ENCODE measurements at regions not wholly inside any gene's neighbourhood (a gene's known extent, or its start where the extent isn't known, plus 50 kb on each side); places are given as distances from the start of the nearest gene placed in this dataset.

DNA sequence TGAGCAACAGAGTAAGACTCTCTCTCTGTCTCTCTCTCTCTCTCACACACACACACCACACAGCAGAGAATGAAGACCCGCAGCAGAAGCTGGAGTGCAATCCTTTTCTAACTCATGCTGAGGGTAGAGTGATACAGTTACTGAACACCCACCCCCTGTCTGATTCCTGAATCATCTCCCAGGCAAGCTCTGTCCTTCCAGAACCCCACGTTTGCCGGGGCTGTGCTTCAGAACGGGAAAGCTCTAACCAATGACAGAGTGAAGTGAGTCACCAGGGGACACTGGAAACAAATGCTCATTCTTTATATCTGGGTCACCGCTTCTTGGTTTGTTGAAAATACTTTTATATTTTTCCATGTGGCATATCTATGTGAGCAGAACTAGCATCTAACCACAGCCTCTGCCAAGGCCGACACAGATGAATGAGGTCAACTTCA lies 553.7 kb upstream of the AMELY start:
- DNase-seq, result peak in 4 of 51 donors; percentile 0

GRCh38 chrY:7464742-7465141 lies 553.2 kb upstream of the AMELY start:
- DNase-seq, result no peak

DNA sequence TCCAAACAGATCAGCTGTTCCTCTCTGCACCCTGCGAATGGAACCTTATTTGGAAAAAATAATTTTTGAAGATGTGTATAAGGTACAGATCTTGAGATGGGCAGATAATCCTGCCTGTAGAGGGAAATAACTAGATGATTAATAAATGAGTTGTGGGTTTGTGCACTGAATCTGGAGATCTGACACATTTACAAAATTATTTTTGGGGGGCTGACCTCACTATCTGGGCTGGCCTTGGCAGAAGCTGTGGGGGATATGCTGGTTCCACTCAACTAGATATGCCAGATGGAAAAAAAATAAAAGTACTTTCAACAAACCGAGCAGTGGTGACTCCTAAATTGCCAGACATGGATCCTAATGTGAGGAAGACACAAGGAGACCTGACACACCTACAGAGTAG lies 552.2 kb upstream of the AMELY start:
- DNase-seq, result no peak

GRCh38 chrY:7463196-7463595 lies 551.6 kb upstream of the AMELY start:
- no peak for DNase-seq

DNA sequence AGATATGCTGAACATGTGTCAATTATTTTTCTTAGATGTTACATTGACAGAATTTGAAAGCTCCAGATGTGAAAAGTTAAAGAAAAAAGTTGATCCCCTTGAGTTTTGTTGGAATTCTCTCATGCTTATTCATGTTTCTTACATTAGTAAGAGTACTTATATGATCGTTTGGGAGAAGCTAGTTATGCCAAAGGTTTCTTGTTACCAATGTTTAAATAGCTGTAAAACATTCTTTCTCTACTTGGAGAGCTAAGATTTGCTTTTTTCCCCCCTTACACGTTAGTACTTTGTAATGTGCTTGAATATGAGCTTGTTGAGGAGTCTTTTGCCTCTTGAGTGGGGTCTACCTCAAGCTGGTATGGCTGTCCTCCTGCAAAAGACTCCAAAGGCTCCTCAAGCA lies 551.1 kb upstream of the AMELY start:
- DNase-seq, result no peak

DNA sequence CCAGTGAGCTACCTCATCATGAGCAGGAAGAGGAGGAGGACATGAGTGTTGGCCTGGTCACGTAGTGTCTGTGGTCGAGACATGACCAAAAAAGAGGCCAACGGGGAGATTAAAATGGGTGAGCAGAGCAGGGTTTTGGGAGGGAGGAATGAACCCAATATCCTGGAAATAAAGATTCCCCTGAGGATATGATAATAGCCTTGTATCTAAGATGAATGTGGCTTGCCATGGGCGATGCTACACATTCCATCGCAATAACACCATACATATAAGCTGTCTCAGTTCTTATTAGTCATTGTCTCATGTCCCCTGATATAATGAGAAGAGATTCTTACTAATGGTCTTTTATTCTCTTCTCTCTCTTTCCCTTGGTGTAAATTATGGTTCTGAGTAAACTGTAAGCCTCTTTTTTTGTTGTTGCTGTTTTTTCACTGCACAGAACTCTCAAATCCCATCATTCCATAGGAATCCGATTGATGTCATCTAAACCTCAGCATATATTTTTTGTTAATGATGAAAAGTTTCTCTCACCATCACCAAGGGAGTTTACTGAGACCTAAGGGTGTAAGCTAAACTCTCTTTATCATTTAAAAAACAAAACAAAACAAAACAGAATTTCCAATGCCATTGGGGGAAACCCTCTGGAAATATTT lies 550.4 kb upstream of the AMELY start:
- no peak for DNase-seq

DNA sequence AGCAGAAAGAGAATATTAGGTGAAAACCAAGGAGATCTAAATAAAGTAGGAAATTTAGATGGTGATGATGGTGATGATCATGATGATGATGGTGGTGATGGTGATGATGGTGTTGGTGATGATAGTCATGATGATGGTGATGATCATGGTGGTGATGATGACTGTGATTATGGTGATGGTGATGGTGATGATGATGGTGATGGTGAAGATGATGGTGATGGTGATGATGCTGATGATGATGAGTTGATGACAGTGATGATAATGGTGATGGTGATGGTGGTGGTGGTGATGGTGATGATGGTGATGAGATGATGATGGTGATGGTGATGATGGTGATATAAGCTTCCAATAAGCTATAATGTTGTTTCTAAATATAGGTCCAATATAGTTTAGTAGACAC lies 548.2 kb upstream of the AMELY start:
- DNase-seq, result no peak

DNA sequence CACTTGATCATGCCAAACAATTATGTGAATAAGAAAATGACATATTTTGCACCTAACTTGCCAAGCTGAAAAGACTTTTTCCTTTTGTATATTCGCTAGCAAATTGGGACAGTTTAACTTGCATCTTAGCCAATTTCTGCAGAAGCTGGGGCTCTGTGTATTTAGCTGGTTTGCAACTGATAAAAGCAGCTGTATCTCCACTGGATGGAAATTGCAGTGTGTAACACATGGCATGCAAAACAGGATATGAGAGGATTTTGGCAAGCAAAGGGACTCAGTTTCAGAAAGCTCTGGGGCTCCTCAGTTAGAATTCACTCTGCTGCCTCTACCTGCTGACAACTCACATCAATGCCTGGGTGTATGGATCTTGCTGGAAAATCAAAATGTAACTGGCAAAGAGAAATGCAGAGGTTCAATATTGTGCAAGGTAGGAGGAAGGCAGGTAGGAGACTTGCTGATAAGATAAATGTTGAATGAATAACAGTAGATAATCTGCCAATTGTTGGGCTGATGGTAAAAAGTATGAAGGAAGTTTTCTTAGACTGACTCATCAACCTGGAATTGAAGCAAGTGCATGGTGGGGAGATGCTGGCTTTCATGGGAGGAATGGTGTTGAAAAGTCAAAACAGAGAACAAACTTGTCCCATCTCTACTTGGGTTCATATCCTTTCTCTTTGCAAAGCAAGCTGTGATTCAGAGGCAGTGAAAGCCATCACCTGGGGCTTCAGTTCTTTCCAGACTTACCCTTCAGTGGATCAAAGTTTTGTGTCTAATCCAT lies 546.9 kb upstream of the AMELY start:
- peak in 1 of 51 donors; percentile 1 for DNase-seq

GRCh38 chrY:7457286-7458015 lies 545.9 kb upstream of the AMELY start:
- no peak for DNase-seq

DNA sequence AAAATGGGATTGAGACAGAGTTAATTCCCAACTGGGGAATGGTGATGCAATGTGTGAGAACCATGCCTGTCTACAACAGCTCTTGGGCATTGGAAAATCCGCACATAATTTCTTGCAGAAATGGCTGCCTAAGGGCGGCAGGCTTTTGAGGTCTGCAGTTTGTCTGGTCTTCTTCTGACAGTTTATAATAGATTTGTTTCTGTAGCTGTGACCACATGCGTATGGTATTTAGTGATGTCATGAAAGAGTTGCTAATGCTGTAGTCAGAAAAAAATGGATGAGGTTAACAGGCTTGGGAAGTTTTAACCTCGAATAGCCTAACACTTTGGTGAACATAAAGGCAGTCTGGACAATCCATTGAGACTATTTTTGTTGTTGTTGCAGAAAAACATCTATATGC lies 544.1 kb upstream of the AMELY start:
- no peak for DNase-seq

- DNase-seq, result no peak
These were observed 541.8 kb upstream of the AMELY start for GRCh38 chrY:7453336-7453735.

DNA sequence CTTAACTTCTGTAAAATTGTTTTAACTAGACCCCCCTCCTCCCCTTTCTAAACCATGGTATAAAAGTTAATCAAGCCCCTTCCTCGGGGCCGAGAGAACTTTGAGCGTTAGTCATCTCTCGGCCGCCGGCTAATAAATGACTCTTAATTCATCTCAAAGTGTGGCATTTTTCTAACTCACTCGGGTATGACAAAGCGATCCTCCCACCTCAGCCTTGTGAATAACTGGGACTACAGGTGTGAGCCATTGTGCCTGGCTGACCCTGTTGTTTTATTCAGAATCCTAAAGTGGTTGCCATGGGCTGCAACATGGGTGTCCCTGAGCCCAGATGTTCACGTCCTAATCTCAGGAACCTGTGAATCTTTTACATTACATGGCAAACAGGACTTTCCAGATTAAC lies 540.7 kb upstream of the AMELY start:
- DNase-seq, result no peak

DNA sequence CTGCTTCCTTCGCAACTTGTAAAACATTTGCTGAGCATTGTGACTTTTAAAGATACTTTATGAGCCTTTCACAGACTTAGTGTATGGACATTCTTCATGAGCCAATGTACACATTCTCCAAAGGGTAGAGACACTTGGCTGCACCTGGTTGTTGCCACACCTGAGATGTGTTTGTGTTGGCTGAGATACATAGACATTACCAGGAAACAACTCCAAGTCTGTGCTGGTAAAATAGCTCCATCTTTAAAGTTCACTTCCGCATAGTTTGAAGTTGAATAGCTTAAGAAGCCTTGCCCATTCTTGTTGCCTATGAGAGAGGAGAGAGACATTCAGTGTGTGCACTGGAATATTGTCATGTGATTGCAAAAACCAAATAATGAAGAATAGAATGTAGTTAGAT lies 538.3 kb upstream of the AMELY start:
- no peak for DNase-seq

DNA sequence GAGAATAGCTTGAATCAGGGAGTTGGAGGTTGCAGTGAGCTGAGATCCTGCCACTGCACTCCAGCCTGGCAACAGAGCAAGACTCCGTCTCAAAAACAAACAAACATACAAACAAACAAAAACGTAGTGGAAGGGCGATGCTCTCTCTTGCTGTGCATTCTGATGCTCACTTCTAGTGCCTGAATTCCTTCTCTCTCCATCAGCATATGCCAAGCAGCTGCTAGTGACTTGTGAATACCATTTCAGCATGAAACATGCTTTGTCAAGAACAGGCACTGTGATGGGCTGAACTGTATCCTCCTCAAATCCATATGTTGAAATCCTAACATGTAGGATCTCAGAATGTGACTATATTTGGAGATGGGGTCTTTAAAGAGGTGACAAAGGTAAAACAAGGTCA lies 537.1 kb upstream of the AMELY start:
- DNase-seq, result no peak

DNA sequence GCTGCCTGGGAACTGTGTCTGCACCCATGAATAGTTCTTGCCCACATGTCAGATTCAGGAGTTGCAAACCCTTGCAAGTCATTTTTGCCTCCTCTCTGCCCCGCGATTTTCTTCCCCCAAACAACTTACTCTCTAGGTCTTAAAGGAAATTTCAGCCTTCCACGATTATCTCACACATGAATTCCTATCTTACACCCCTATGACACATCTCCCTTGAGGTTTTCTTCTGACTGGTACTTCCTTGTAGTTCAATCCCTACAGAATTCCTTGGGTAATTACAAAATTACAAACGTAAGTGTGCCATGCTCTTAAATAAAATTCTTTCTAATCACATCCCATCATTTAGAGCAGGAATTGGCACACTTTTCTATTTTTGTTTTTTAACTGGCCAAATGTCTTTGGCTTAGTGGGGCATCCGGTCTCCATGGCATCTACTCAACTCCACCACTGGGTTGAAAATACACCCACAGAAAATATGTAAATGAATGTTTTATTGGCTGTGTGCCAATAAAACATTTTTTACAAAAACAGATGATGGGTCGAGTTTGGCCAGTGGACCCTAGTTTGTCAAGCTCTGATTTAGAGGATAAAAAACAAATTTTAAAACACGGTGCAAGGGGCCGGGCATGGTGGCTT lies 536.4 kb upstream of the AMELY start:
- no peak for DNase-seq

GRCh38 chrY:7444141-7444540 lies 532.6 kb upstream of the AMELY start:
- no peak for DNase-seq

GRCh38 chrY:7440796-7441530 lies 529.4 kb upstream of the AMELY start:
- DNase-seq, result no peak

GRCh38 chrY:7437086-7437485 lies 525.5 kb upstream of the AMELY start:
- DNase-seq, result no peak

- DNase-seq, result no peak
These were observed 522.6 kb upstream of the AMELY start for GRCh38 chrY:7433817-7434809.

DNA sequence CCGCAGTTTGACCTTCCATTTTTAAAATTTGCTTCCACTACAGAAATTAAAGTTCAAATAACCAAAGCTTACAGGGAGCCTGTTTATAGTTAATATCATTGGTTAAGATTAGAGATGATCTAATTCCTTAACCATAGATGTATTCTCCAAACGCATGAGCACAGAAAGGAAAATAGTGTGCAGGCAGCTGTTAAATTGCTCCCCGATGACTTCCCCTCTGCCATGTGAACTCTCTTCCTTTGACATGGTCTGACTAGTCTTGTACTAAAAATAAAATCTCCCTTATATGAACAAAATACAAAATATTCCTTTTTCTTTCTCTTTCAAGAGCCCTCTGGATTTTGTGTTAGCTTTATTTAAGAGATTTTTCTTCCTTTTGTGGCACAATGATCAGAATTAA lies 507.6 kb upstream of the AMELY start:
- DNase-seq, result no peak

Data from hypothalamus (tissue), 51 donors.